K562 (cell line): ENCODE measurements at regions not wholly inside any gene's neighbourhood (a gene's known extent, or its start where the extent isn't known, plus 50 kb on each side); places are given as distances from the start of the nearest gene placed in this dataset.

Source experiments
- ATAC-seq: fragments of 200-7000 bp; cut with Tn5 transposase; 3 replicates; pipeline ENCODE4 v1.9.1; 2020; ENCODE audit warnings: moderate library complexity
- BruUV-seq: library from RNA; stranded (reverse); fragments of 400-500 nt; replicated peaks from 2 replicates; lab custom pipeline; 2021; lab: Mats Ljungman, UMichigan
- CTCF ChIA-PET: fragments of 300-600 bp; formaldehyde crosslinking; extraction: SDS; loops from one replicate; lab custom pipeline; 2021; ENCODE audit warnings: low intra/inter-chr PET ratio; lab: Yijun Ruan, JAX
- POLR2A ChIA-PET: fragments of 300-600, 350-650 bp; sonication (Branson Sonifier 250); formaldehyde crosslinking; extraction: SDS; loops from one replicate; lab custom pipeline; 2021; ENCODE audit warnings: antibody characterized with exemption, inconsistent platforms; lab: Yijun Ruan, JAX
- DNase-seq, 4 experiments: peaks; one replicate each; pipeline versions ENCODE4 v3.0.0 to v3.0.0-alpha.2; 2011 to 2018; ENCODE audit warnings: low spot score in 3 of 4, mixed read lengths in 3 of 4; ENCODE audit errors: extremely low read depth in 1 of 4
- FAIRE-seq: peaks from 2 replicates; lab custom pipeline; 2011; peaks lifted over from hg19 to GRCh38; lab: Jason Lieb, UNC
- H2AFZ ChIP-seq: 2 replicates; pipeline ENCODE4 v1.6.0; 2011; ENCODE audit warnings: low read depth, low read length, control low read depth, inconsistent platforms
- H3K27ac ChIP-seq: fragments of 200-600 bp; 3 replicates; pipeline ENCODE4 v1.8.0; 2011; ENCODE audit warnings: low read depth, mild to moderate bottlenecking, control low read depth, inconsistent platforms, low read length, moderate library complexity, mixed read lengths; ENCODE audit errors: extremely low read depth
- H3K27me3 ChIP-seq, 2 experiments: fragments of 300-600 bp in 1 of 2; 2 replicates in 1 of 2; 3 replicates in 1 of 2; pipeline versions ENCODE4 v1.6.0 to v1.8.0; 2011; ENCODE audit warnings: inconsistent platforms in 2 of 2, low read length in 2 of 2, mild to moderate bottlenecking in 1 of 2, mixed read lengths in 1 of 2, moderate library complexity in 1 of 2; ENCODE audit not compliant: control insufficient read depth in 2 of 2, insufficient read depth in 2 of 2
- H3K36me3 ChIP-seq: fragments of 300-600 bp; 3 replicates; pipeline ENCODE4 v1.8.0; 2011; ENCODE audit warnings: mild to moderate bottlenecking, low read length, inconsistent platforms; ENCODE audit not compliant: control insufficient read depth, insufficient read depth
- H3K4me1 ChIP-seq, 2 experiments: fragments of 200-600 bp in 1 of 2; replicated peaks in 1 of 2; 2 replicates in 1 of 2; 3 replicates in 1 of 2; pipeline versions ENCODE4 v1.5.1 to v1.8.0; 2011; ENCODE audit warnings: inconsistent platforms in 2 of 2, low read length in 2 of 2, mild to moderate bottlenecking in 1 of 2, mixed read lengths in 1 of 2, moderate library complexity in 1 of 2; ENCODE audit not compliant: control insufficient read depth in 2 of 2, insufficient read depth in 2 of 2
- H3K4me2 ChIP-seq: 2 replicates; pipeline ENCODE4 v1.6.1; 2011; ENCODE audit warnings: low read length, control low read depth, inconsistent platforms, mixed read lengths; ENCODE audit not compliant: insufficient read depth
- H3K4me3 ChIP-seq: fragments of 200-600 bp; sonication (generic), shearing (Covaris generic); 2 replicates; pipeline ENCODE4 v1.5.1; 2016; ENCODE audit warnings: control low read depth, inconsistent platforms
- H3K79me2 ChIP-seq: fragments of 200-600 bp; 3 replicates; pipeline ENCODE4 v1.8.0; 2011; ENCODE audit warnings: low read length, inconsistent platforms; ENCODE audit not compliant: control insufficient read depth, insufficient read depth
- H3K9ac ChIP-seq, 2 experiments: 2 replicates each; pipeline versions ENCODE4 v1.6.0 to v1.6.1; 2011; ENCODE audit warnings: low read depth in 2 of 2, low read length in 2 of 2, control low read depth in 1 of 2, inconsistent platforms in 1 of 2, mild to moderate bottlenecking in 1 of 2, mixed read lengths in 1 of 2; ENCODE audit not compliant: insufficient read depth in 1 of 2
- H3K9me1 ChIP-seq: one replicate; pipeline ENCODE4 v1.6.0; 2011; ENCODE audit warnings: inconsistent platforms, mild to moderate bottlenecking, low read length, moderate library complexity; ENCODE audit not compliant: control insufficient read depth, insufficient read depth
- H3K9me3 ChIP-seq: replicated peaks from 2 replicates; pipeline ENCODE4 v1.5.1; 2011; ENCODE audit warnings: low read depth, low read length, inconsistent platforms; ENCODE audit not compliant: control insufficient read depth, insufficient read depth
- H4K20me1 ChIP-seq: replicated peaks from 2 replicates; pipeline ENCODE4 v1.6.1; 2011; ENCODE audit warnings: low read length, inconsistent platforms, mixed read lengths; ENCODE audit not compliant: control insufficient read depth, insufficient read depth
- ERF ChIP-seq: fragments of 450-650 bp; formaldehyde crosslinking; IDR thresholded peaks from 2 replicates; pipeline ENCODE4 v1.4.0; 2020; ENCODE audit warnings: mild to moderate bottlenecking, mixed read lengths
- FOXK2 ChIP-seq, 2 experiments: fragments of 450-650 bp; IDR thresholded peaks in 1 of 2; conservative IDR thresholded peaks in 1 of 2; 2 replicates each; pipeline ENCODE4 v1.6.1; 2016; ENCODE audit warnings: low read depth in 2 of 2, mild to moderate bottlenecking in 1 of 2
- KHSRP ChIP-seq: fragments of 450-650 bp; IDR thresholded peaks from 2 replicates; pipeline ENCODE4 v1.6.1; 2017
- NONO ChIP-seq, 2 experiments: fragments of 200-400 bp in 1 of 2; fragments of 450-650 bp in 1 of 2; formaldehyde crosslinking in 1 of 2; IDR thresholded peaks; 2 replicates each; pipeline ENCODE4 v1.6.1; 2017; ENCODE audit warnings: low read depth in 2 of 2, mild to moderate bottlenecking in 2 of 2, moderate library complexity in 2 of 2, low read length in 1 of 2
- PHF8 ChIP-seq: fragments of 200-600 bp; sonication (generic); IDR thresholded peaks from 2 replicates; pipeline ENCODE4 v1.6.1; 2012; ENCODE audit warnings: mixed run types, mild to moderate bottlenecking, inconsistent platforms, low read length, moderate library complexity, borderline replicate concordance
- POLR2H ChIP-seq: IDR thresholded peaks from 2 replicates; pipeline ENCODE4 v1.6.1; 2016; ENCODE audit warnings: missing genetic modification characterization, low read depth, mild to moderate bottlenecking, control low read depth, missing compliant biosample characterization, moderate library complexity
- PPARD ChIP-seq: fragments of 250-450 bp; sonication (Bioruptor Pico); IDR thresholded peaks from 2 replicates; pipeline ENCODE4 v1.8.0; 2022; ENCODE audit warnings: inconsistent platforms, mild to moderate bottlenecking, moderate library complexity
- RFX7 ChIP-seq: fragments of 250-450 bp; sonication (Bioruptor Pico); IDR thresholded peaks from 2 replicates; pipeline ENCODE4 v1.5.1; 2021; ENCODE audit warnings: mild to moderate bottlenecking
- SMARCE1 ChIP-seq: fragments of 450-650 bp; IDR thresholded peaks from 2 replicates; pipeline ENCODE4 v1.7.1; 2016; ENCODE audit warnings: mild to moderate bottlenecking
- SUPT5H ChIP-seq: fragments of 450-650 bp; IDR thresholded peaks from 2 replicates; pipeline ENCODE4 v1.6.1; 2016
- ZBTB1 ChIP-seq: sonication (generic); formaldehyde crosslinking; IDR thresholded peaks from 2 replicates; pipeline ENCODE4 v1.8.1; 2023; ENCODE audit warnings: missing genetic modification reagents, low read depth, mild to moderate bottlenecking, borderline replicate concordance
- WGBS: fragments of 100-300 bp; shearing (Covaris generic); methylation state at CpG from one replicate; pipeline ENCODE4 v1.1.6; 2016; ENCODE audit warnings: low coverage, mixed read lengths; ENCODE audit not compliant: insufficient coverage; ENCODE audit errors: missing lambda C conversion rate; 5-methylcytosine and 5-hydroxymethylcytosine counted together
- in situ Hi-C: fragments of 300-500 bp; cut with MboI; formaldehyde crosslinking; loops from 4 replicates; pipeline ENCODE4 v1.15.0; 2018; ENCODE audit warnings: inconsistent platforms, mixed read lengths
- intact Hi-C: fragments of 100-400 bp; cut with micrococcal nuclease; formaldehyde crosslinking; loops from 2 replicates; pipeline ENCODE4 v1.14.2; 2022
- TF ChIP-seq, protein P1 (sequence below): fragments of 450-650 bp; formaldehyde crosslinking; IDR thresholded peaks from 2 replicates; pipeline ENCODE4 v1.4.0; 2022; ENCODE audit warnings: mild to moderate bottlenecking, moderate library complexity
- TF ChIP-seq, protein P2 (sequence below), 2 experiments: fragments of 450-650 bp in 1 of 2; sonication (generic) in 1 of 2; formaldehyde crosslinking; conservative IDR thresholded peaks; 2 replicates each; pipeline versions ENCODE4 v1.4.0 to v1.8.1; 2020 to 2022; ENCODE audit warnings: mild to moderate bottlenecking in 1 of 2, missing genetic modification reagents in 1 of 2
- TF ChIP-seq, protein P3 (sequence below): fragments of 450-650 bp; IDR thresholded peaks from 2 replicates; pipeline ENCODE4 v1.6.1; 2017; ENCODE audit warnings: antibody characterized with exemption
- TF ChIP-seq, protein P4 (sequence below): fragments of 450-650 bp; IDR thresholded peaks from 2 replicates; pipeline ENCODE4 v1.6.1; 2018; ENCODE audit warnings: mild to moderate bottlenecking, low read depth; ENCODE audit not compliant: partially characterized antibody

DNA sequence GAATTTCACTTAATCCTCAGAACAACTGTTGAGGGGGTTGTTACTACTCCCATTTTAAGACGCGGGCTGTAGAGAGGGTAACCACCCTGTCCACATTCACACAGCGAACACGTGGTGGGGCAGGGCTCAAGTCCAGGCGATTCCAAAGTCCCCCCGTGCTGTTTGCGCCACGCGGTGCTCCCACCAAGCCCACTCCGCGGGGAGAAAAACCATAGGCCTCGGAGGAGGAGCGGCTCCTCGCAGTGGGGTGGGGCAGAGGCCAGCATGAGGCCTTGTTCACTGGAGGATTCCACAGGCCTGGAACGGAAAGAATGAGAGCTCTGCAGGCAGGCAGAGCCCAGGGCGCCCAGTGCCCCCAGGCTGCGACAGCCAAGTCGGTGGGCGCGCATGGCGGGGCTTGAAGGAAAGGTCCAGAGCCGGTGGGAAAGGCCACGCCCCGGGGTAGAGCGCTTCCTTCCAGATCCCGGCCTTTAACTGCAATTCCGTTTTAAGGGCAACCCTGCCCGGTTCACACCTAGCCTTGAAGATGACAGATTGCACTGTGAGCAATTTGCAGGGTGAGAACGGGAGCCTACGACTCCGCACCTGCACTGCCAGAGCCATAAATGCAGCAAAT is 161.8 kb upstream of the TBL1XR1 start:
- peak; percentile 13 for ATAC-seq
- TSS peak; percentile 92 for BruUV-seq
- CTCF ChIA-PET = interaction anchor here (0.9 kb wide), 1 partner anchor 162 kb away, joined by 4 read pairs; the partner anchor contains the start of gene TBL1XR1
- Histone ChIP-seq H3K9ac (peak overlapping the region; percentile 84 to 91), H3K79me2 (peaks cover 6% of the 10 kb centered on the region; the same call in 1 of the 3 replicates), H3K4me1 (peaks cover 32 to 56% of the 10 kb centered on the region in 2 experiments), H3K9me1 (no peaks in the 10 kb centered on the region), H3K27ac (peak overlapping the region; percentile 98), H3K4me3 (peak overlapping the region; percentile 7; the same call in 1 of the 2 replicates), H3K36me3 (no peaks in the 10 kb centered on the region), H2AFZ (peak overlapping the region; percentile 91), H3K9me3 (no peaks in the 10 kb centered on the region), H4K20me1 (no peaks in the 10 kb centered on the region), H3K27me3 (no peaks in the 10 kb centered on the region), H3K4me2 (peak overlapping the region; percentile 75)
- POLR2A ChIA-PET = interaction anchor here (0.6 to 7.6 kb wide), 28 partner anchors 10 to 486 kb away, joined by 3 to 97 read pairs (median 4); partner anchors contain the start of gene TBL1XR1
- in situ Hi-C loops = no loop called here
- peak; percentile 47 to 62 (median 51) for DNase-seq
- intact Hi-C loops = loop anchor here (1.0 to 5.0 kb wide), 4 partner anchors 21 to 307 kb away; no protein-coding TSS in a partner anchor
- no peak for FAIRE-seq
- WGBS = 4% methylated on average over 28 of the region's 31 CpGs
- TF ChIP-seq FOXK2 (conservative IDR thresholded peaks at IDR 0.05 in 1 of 2, IDR thresholded peaks at IDR 0.05 in 1 of 2; ENCODE audit: low read depth in 2 of 2) = no peak
- TF ChIP-seq, protein P1, sequence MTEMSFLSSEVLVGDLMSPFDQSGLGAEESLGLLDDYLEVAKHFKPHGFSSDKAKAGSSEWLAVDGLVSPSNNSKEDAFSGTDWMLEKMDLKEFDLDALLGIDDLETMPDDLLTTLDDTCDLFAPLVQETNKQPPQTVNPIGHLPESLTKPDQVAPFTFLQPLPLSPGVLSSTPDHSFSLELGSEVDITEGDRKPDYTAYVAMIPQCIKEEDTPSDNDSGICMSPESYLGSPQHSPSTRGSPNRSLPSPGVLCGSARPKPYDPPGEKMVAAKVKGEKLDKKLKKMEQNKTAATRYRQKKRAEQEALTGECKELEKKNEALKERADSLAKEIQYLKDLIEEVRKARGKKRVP (CRISPR knock-in tag) = peak; percentile 56; the same call in 1 of the 2 replicates
- TF ChIP-seq PPARD (CRISPR knock-in tag) = no peak
- TF ChIP-seq, protein P2, sequence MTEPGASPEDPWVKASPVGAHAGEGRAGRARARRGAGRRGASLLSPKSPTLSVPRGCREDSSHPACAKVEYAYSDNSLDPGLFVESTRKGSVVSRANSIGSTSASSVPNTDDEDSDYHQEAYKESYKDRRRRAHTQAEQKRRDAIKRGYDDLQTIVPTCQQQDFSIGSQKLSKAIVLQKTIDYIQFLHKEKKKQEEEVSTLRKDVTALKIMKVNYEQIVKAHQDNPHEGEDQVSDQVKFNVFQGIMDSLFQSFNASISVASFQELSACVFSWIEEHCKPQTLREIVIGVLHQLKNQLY (CRISPR knock-in tag; conservative IDR thresholded peaks at IDR 0.05) = no peak
- TF ChIP-seq, protein P3, sequence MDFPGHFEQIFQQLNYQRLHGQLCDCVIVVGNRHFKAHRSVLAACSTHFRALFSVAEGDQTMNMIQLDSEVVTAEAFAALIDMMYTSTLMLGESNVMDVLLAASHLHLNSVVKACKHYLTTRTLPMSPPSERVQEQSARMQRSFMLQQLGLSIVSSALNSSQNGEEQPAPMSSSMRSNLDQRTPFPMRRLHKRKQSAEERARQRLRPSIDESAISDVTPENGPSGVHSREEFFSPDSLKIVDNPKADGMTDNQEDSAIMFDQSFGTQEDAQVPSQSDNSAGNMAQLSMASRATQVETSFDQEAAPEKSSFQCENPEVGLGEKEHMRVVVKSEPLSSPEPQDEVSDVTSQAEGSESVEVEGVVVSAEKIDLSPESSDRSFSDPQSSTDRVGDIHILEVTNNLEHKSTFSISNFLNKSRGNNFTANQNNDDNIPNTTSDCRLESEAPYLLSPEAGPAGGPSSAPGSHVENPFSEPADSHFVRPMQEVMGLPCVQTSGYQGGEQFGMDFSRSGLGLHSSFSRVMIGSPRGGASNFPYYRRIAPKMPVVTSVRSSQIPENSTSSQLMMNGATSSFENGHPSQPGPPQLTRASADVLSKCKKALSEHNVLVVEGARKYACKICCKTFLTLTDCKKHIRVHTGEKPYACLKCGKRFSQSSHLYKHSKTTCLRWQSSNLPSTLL = no peak
- no peak for TF ChIP-seq ZBTB1 (CRISPR knock-in tag)
- TF ChIP-seq RFX7 (CRISPR knock-in tag) = no peak
- TF ChIP-seq PHF8 = no peak; the same call in 1 of the 2 replicates
- TF ChIP-seq, protein P4, sequence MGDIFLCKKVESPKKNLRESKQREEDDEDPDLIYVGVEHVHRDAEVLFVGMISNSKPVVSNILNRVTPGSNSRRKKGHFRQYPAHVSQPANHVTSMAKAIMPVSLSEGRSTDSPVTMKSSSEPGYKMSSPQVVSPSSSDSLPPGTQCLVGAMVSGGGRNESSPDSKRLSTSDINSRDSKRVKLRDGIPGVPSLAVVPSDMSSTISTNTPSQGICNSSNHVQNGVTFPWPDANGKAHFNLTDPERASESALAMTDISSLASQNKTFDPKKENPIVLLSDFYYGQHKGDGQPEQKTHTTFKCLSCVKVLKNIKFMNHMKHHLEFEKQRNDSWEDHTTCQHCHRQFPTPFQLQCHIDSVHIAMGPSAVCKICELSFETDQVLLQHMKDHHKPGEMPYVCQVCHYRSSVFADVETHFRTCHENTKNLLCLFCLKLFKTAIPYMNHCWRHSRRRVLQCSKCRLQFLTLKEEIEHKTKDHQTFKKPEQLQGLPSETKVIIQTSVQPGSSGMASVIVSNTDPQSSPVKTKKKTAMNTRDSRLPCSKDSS = no peak
- TF ChIP-seq SUPT5H = no peak
- TF ChIP-seq ERF = peak; percentile 94
- no peak for TF ChIP-seq POLR2H (tag)
- no peak for TF ChIP-seq NONO (IDR thresholded peaks at IDR 0.05; ENCODE audit: low read depth in 2 of 2, low read length in 1 of 2)
- TF ChIP-seq KHSRP = no peak
- no peak for TF ChIP-seq SMARCE1
